HepG2 (cell line): ENCODE measurements at regions not wholly inside any gene's neighbourhood (a gene's known extent, or its start where the extent isn't known, plus 50 kb on each side); places are given as distances from the start of the nearest gene placed in this dataset.

ENCODE experiments used
- ATAC-seq: fragments of 200-7000 bp; cut with Tn5 transposase; 3 replicates; pipeline ENCODE4 v1.9.1; 2020; ENCODE audit warnings: mild to moderate bottlenecking, moderate library complexity
- BruUV-seq: library from RNA; stranded (reverse); fragments of 400-500 nt; replicated peaks from 2 replicates; lab custom pipeline; 2021; lab: Mats Ljungman, UMichigan
- CTCF ChIA-PET: fragments of 300-600 bp; formaldehyde crosslinking; extraction: SDS; loops from one replicate; lab custom pipeline; 2021; ENCODE audit warnings: low total read pairs, inconsistent platforms, low intra/inter-chr PET ratio; lab: Yijun Ruan, JAX
- POLR2A ChIA-PET: fragments of 350-600 bp; sonication (Branson Sonifier 250); formaldehyde crosslinking; loops from one replicate; lab custom pipeline; 2020; ENCODE audit warnings: antibody characterized with exemption, inconsistent platforms; lab: Yijun Ruan, JAX
- DNase-seq: peaks from one replicate; pipeline ENCODE4 v3.0.0-alpha.2; 2015; ENCODE audit warnings: low spot score
- FAIRE-seq: peaks from 3 replicates; lab custom pipeline; 2011; peaks lifted over from hg19 to GRCh38; lab: Jason Lieb, UNC
- H2AFZ ChIP-seq: one replicate; pipeline ENCODE4 v1.6.1; 2011; ENCODE audit warnings: low read length, inconsistent platforms
- H3K27ac ChIP-seq: fragments of 300-600 bp; 3 replicates; pipeline ENCODE4 v1.8.0; 2011; ENCODE audit warnings: mixed run types, mild to moderate bottlenecking, mixed read lengths, low read length, inconsistent platforms; ENCODE audit not compliant: insufficient read depth; ENCODE audit errors: extremely low read length
- H3K27me3 ChIP-seq, 2 experiments: fragments of 200-600 bp in 1 of 2; 2 replicates in 1 of 2; 3 replicates in 1 of 2; pipeline versions ENCODE4 v1.6.0 to v1.8.0; 2011; ENCODE audit warnings: low read length in 2 of 2, mild to moderate bottlenecking in 2 of 2, moderate library complexity in 2 of 2, inconsistent platforms in 1 of 2; ENCODE audit not compliant: insufficient read depth in 2 of 2, control insufficient read depth in 1 of 2
- H3K36me3 ChIP-seq, 2 experiments: fragments of 200-600 bp in 1 of 2; replicated peaks in 1 of 2; 2 replicates in 1 of 2; 3 replicates in 1 of 2; pipeline versions ENCODE4 v1.5.1 to v1.8.0; 2011; ENCODE audit warnings: low read length in 2 of 2, inconsistent platforms in 1 of 2; ENCODE audit not compliant: insufficient read depth in 2 of 2, control insufficient read depth in 1 of 2
- H3K4me1 ChIP-seq: 2 replicates; pipeline ENCODE4 v1.5.1; 2012; ENCODE audit warnings: low read length, inconsistent platforms; ENCODE audit not compliant: insufficient read depth
- H3K4me2 ChIP-seq: 2 replicates; pipeline ENCODE4 v1.6.0; 2011; ENCODE audit warnings: low read depth, low read length, inconsistent platforms
- H3K4me3 ChIP-seq, 3 experiments: fragments of 200-600 bp in 1 of 3; sonication (generic), shearing (Covaris generic) in 1 of 3; replicated peaks in 1 of 3; 2 replicates each; pipeline ENCODE4 v1.5.1; 2011 to 2016; ENCODE audit warnings: low read length in 3 of 3, inconsistent platforms in 2 of 3, low read depth in 2 of 3, mild to moderate bottlenecking in 2 of 3, control low read depth in 1 of 3, mixed read lengths in 1 of 3; ENCODE audit not compliant: insufficient read depth in 1 of 3
- H3K79me2 ChIP-seq: one replicate; pipeline ENCODE4 v1.6.1; 2011; ENCODE audit warnings: low read length, inconsistent platforms; ENCODE audit not compliant: insufficient read depth
- H3K9ac ChIP-seq: 2 replicates; pipeline ENCODE4 v1.6.0; 2011; ENCODE audit warnings: mild to moderate bottlenecking, low read depth, low read length, inconsistent platforms; ENCODE audit not compliant: insufficient read depth
- H3K9me3 ChIP-seq: 2 replicates; pipeline ENCODE4 v1.5.1; 2012; ENCODE audit warnings: mild to moderate bottlenecking, low read length
- H4K20me1 ChIP-seq: 2 replicates; pipeline ENCODE4 v1.6.0; 2011; ENCODE audit warnings: inconsistent platforms, mild to moderate bottlenecking, low read length, moderate library complexity; ENCODE audit not compliant: insufficient read depth
- DR1 ChIP-seq: sonication (generic); formaldehyde crosslinking; IDR thresholded peaks from 2 replicates; pipeline ENCODE4 v1.8.0; 2021; ENCODE audit warnings: mild to moderate bottlenecking, missing genetic modification reagents, inconsistent platforms
- GPN1 ChIP-seq: sonication (generic); formaldehyde crosslinking; IDR thresholded peaks from 2 replicates; pipeline ENCODE4 v1.5.1; 2020; ENCODE audit warnings: missing genetic modification reagents, borderline replicate concordance
- HES4 ChIP-seq: sonication (generic); formaldehyde crosslinking; IDR thresholded peaks from 2 replicates; pipeline ENCODE4 v1.9.0; 2021; ENCODE audit warnings: mild to moderate bottlenecking, missing genetic modification reagents, borderline replicate concordance
- HOXD1 ChIP-seq: sonication (generic); formaldehyde crosslinking; IDR thresholded peaks from 2 replicates; pipeline ENCODE4 v1.5.0; 2020; ENCODE audit warnings: missing genetic modification reagents
- JUN ChIP-seq: sonication (generic); formaldehyde crosslinking; IDR thresholded peaks from 2 replicates; pipeline ENCODE4 v1.4.0; 2020; ENCODE audit warnings: mild to moderate bottlenecking, missing genetic modification reagents
- KDM2A ChIP-seq: sonication (generic); formaldehyde crosslinking; IDR thresholded peaks from 2 replicates; pipeline ENCODE4 v1.4.0; 2020; ENCODE audit warnings: low read depth, missing genetic modification reagents, borderline replicate concordance
- KLF6 ChIP-seq: IDR thresholded peaks from 2 replicates; pipeline ENCODE4 v1.8.0; 2016; ENCODE audit warnings: missing biosample characterization, missing genetic modification reagents
- PHB2 ChIP-seq: fragments of 450-650 bp; IDR thresholded peaks from 2 replicates; pipeline ENCODE4 v1.6.1; 2018; ENCODE audit not compliant: partially characterized antibody
- RBAK ChIP-seq: sonication (generic); formaldehyde crosslinking; IDR thresholded peaks from 2 replicates; pipeline ENCODE4 v1.5.1; 2020; ENCODE audit warnings: mild to moderate bottlenecking, missing genetic modification reagents
- RBM22 ChIP-seq: fragments of 200-400 bp; formaldehyde crosslinking; optimal IDR thresholded peaks from 2 replicates; pipeline ENCODE3; 2017; ENCODE audit warnings: mild to moderate bottlenecking, low read length, moderate library complexity
- RNF2 ChIP-seq: fragments of 450-650 bp; conservative IDR thresholded peaks from 2 replicates; pipeline ENCODE4 v1.6.1; 2016; ENCODE audit warnings: low read depth
- SIX4 ChIP-seq: sonication (generic); formaldehyde crosslinking; IDR thresholded peaks from 2 replicates; pipeline ENCODE4 v1.4.0; 2020; ENCODE audit warnings: missing genetic modification reagents
- SMC3 ChIP-seq: IDR thresholded peaks from 2 replicates; pipeline ENCODE4 v1.6.1; 2011; ENCODE audit warnings: low read length, improper control_type of control experiment
- ZBTB43 ChIP-seq: sonication (generic); formaldehyde crosslinking; conservative IDR thresholded peaks from 2 replicates; pipeline ENCODE4 v1.4.0; 2020; ENCODE audit warnings: missing genetic modification reagents
- ZMAT3 ChIP-seq: sonication (generic); formaldehyde crosslinking; conservative IDR thresholded peaks from 2 replicates; pipeline ENCODE4 v1.7.0; 2021; ENCODE audit warnings: missing genetic modification reagents
- ZMYM3 ChIP-seq: sonication (generic); formaldehyde crosslinking; IDR thresholded peaks from 2 replicates; pipeline ENCODE4 v1.5.1; 2020; ENCODE audit warnings: mild to moderate bottlenecking, missing genetic modification reagents
- ZNF224 ChIP-seq: sonication (generic); formaldehyde crosslinking; IDR thresholded peaks from 2 replicates; pipeline ENCODE4 v1.5.0; 2020; ENCODE audit warnings: mild to moderate bottlenecking, missing genetic modification reagents
- ZNF225 ChIP-seq: sonication (generic); formaldehyde crosslinking; IDR thresholded peaks from 2 replicates; pipeline ENCODE4 v1.4.0; 2020; ENCODE audit warnings: mild to moderate bottlenecking, missing genetic modification reagents
- WGBS: methylation state at CpG from one replicate; pipeline ENCODE4 v1.1.6; 2017; ENCODE audit warnings: low lambda C conversion rate; 5-methylcytosine and 5-hydroxymethylcytosine counted together
- in situ Hi-C: cut with HindIII; loops from 2 replicates; pipeline ENCODE4 v1.10.0; 2017; ENCODE audit warnings: low pct_unique_long_range_greater_than_20kb; ENCODE audit not compliant: extremely low pct_ligation_motif_present
- intact Hi-C: fragments of 100-400 bp; cut with micrococcal nuclease; formaldehyde crosslinking; loops from one replicate; pipeline ENCODE4 v1.10.0; 2022; ENCODE audit not compliant: unreplicated experiment
- TF ChIP-seq, protein P1 (sequence below), 2 experiments: sonication (generic) in 1 of 2; formaldehyde crosslinking in 1 of 2; IDR thresholded peaks; 2 replicates each; pipeline versions ENCODE4 v1.4.0 to v1.6.1; 2018 to 2020; ENCODE audit warnings: missing genetic modification reagents in 2 of 2, borderline replicate concordance in 1 of 2, low read depth in 1 of 2, mild to moderate bottlenecking in 1 of 2, missing biosample characterization in 1 of 2
- TF ChIP-seq, protein P2 (sequence below): sonication (generic); formaldehyde crosslinking; IDR thresholded peaks from 2 replicates; pipeline ENCODE4 v1.4.0; 2020; ENCODE audit warnings: mild to moderate bottlenecking, missing genetic modification reagents
- TF ChIP-seq, protein P3 (sequence below): sonication (generic); formaldehyde crosslinking; IDR thresholded peaks from 2 replicates; pipeline ENCODE4 v1.4.0; 2020; ENCODE audit warnings: missing genetic modification reagents, borderline replicate concordance

- no peak for TF ChIP-seq KLF6 (CRISPR knock-in tag)
- TF ChIP-seq ZMAT3 = no peak
- no peak for TF ChIP-seq ZBTB43 (CRISPR knock-in tag)
- TF ChIP-seq RBM22 = no peak
- TF ChIP-seq ZNF224 (CRISPR knock-in tag) = no peak
- no peak for TF ChIP-seq HES4 (CRISPR knock-in tag)
- TF ChIP-seq ZNF225 (CRISPR knock-in tag) = no peak
- TF ChIP-seq RNF2 = no peak
- TF ChIP-seq JUN (CRISPR knock-in tag) = no peak
- TF ChIP-seq, protein P1, sequence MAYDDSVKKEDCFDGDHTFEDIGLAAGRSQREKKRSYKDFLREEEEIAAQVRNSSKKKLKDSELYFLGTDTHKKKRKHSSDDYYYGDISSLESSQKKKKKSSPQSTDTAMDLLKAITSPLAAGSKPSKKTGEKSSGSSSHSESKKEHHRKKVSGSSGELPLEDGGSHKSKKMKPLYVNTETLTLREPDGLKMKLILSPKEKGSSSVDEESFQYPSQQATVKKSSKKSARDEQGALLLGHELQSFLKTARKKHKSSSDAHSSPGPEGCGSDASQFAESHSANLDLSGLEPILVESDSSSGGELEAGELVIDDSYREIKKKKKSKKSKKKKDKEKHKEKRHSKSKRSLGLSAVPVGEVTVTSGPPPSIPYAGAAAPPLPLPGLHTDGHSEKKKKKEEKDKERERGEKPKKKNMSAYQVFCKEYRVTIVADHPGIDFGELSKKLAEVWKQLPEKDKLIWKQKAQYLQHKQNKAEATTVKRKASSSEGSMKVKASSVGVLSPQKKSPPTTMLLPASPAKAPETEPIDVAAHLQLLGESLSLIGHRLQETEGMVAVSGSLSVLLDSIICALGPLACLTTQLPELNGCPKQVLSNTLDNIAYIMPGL (CRISPR knock-in tag; IDR thresholded peaks at IDR 0.05; ENCODE audit: borderline replicate concordance in 1 of 2, low read depth in 1 of 2) = no peak
- TF ChIP-seq, protein P2, sequence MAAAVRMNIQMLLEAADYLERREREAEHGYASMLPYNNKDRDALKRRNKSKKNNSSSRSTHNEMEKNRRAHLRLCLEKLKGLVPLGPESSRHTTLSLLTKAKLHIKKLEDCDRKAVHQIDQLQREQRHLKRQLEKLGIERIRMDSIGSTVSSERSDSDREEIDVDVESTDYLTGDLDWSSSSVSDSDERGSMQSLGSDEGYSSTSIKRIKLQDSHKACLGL (CRISPR knock-in tag) = no peak
Measured at GRCh38 chr9:118290116-118290515, 585.9 kb downstream of the TLR4 start (continued).

GRCh38 chr9:118295413-118295812 lies 591.2 kb downstream of the TLR4 start:
- Histone ChIP-seq H4K20me1 (no peaks in the 10 kb centered on the region), H3K9ac (no peak overlapping the region), H3K27ac (no peak overlapping the region), H3K4me3 (no peak overlapping the region), H3K4me2 (no peak overlapping the region), H3K36me3 (no peaks in the 10 kb centered on the region), H3K9me3 (peaks cover 66% of the 10 kb centered on the region), H3K27me3 (no peaks in the 10 kb centered on the region), H2AFZ (no peak overlapping the region), H3K79me2 (no peaks in the 10 kb centered on the region), H3K4me1 (no peaks in the 10 kb centered on the region)
- FAIRE-seq = no peak
- no peak for DNase-seq
- BruUV-seq = no TSS peak
- ATAC-seq = no peak
- POLR2A ChIA-PET = no interaction called here
- 8% methylated on average over 2 of the region's 4 CpGs for WGBS
- CTCF ChIA-PET = no interaction called here
- in situ Hi-C loops = no loop called here
- intact Hi-C loops = no loop called here
- no peak for TF ChIP-seq SMC3
- TF ChIP-seq SIX4 (CRISPR knock-in tag) = no peak
- no peak for TF ChIP-seq RBAK (CRISPR knock-in tag)
- no peak for TF ChIP-seq PHB2
- no peak for TF ChIP-seq GPN1 (CRISPR knock-in tag)
- TF ChIP-seq, protein P3, sequence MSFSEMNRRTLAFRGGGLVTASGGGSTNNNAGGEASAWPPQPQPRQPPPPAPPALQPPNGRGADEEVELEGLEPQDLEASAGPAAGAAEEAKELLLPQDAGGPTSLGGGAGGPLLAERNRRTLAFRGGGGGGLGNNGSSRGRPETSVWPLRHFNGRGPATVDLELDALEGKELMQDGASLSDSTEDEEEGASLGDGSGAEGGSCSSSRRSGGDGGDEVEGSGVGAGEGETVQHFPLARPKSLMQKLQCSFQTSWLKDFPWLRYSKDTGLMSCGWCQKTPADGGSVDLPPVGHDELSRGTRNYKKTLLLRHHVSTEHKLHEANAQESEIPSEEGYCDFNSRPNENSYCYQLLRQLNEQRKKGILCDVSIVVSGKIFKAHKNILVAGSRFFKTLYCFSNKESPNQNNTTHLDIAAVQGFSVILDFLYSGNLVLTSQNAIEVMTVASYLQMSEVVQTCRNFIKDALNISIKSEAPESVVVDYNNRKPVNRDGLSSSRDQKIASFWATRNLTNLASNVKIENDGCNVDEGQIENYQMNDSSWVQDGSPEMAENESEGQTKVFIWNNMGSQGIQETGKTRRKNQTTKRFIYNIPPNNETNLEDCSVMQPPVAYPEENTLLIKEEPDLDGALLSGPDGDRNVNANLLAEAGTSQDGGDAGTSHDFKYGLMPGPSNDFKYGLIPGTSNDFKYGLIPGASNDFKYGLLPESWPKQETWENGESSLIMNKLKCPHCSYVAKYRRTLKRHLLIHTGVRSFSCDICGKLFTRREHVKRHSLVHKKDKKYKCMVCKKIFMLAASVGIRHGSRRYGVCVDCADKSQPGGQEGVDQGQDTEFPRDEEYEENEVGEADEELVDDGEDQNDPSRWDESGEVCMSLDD = no peak
- no peak for TF ChIP-seq ZMYM3 (CRISPR knock-in tag)
- TF ChIP-seq KDM2A (CRISPR knock-in tag) = no peak
- TF ChIP-seq DR1 (CRISPR knock-in tag) = no peak
- TF ChIP-seq HOXD1 (CRISPR knock-in tag) = no peak
